ENCODE measurements at regions not wholly inside any gene's neighbourhood (a gene's known extent, or its start where the extent isn't known, plus 50 kb on each side); places are given as distances from the start of the nearest gene placed in this dataset.

GRCh38 chr13:103866048-103866447, 799.8 kb upstream of the SLC10A2 start:
- ATAC-seq (ENCODE audit: low FRiP score) (no peak), DNase-seq (ENCODE audit: low spot score) (no peak)
- TF ChIP-seq, protein P1, sequence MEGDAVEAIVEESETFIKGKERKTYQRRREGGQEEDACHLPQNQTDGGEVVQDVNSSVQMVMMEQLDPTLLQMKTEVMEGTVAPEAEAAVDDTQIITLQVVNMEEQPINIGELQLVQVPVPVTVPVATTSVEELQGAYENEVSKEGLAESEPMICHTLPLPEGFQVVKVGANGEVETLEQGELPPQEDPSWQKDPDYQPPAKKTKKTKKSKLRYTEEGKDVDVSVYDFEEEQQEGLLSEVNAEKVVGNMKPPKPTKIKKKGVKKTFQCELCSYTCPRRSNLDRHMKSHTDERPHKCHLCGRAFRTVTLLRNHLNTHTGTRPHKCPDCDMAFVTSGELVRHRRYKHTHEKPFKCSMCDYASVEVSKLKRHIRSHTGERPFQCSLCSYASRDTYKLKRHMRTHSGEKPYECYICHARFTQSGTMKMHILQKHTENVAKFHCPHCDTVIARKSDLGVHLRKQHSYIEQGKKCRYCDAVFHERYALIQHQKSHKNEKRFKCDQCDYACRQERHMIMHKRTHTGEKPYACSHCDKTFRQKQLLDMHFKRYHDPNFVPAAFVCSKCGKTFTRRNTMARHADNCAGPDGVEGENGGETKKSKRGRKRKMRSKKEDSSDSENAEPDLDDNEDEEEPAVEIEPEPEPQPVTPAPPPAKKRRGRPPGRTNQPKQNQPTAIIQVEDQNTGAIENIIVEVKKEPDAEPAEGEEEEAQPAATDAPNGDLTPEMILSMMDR (IDR thresholded peaks at IDR 0.05), result no peak

DNA sequence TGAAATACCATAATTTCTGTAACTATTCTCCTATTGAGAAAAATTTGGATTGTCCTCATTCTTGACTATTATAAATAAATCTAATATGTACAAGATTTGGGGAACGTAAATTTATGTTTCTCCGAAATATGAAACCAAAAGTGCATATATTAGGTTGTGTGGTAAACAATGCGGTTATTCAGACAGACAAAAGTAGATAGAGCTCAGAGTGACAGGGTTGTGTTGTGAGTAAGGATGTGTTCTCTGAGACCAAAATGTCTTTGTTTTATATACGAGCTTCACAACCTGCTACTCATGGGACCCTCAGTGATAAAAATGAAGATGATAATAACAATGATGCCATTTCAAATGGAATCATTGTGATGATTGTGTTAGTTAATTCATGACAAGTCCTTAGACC, 796.3 kb upstream of the SLC10A2 start:
- DNase-seq (ENCODE audit: low spot score), result no peak
- ATAC-seq (ENCODE audit: low FRiP score), result no peak
- TF ChIP-seq, protein P1 (IDR thresholded peaks at IDR 0.05), result no peak

GRCh38 chr13:103859952-103860351, 793.7 kb upstream of the SLC10A2 start:
- TF ChIP-seq, protein P1 (IDR thresholded peaks at IDR 0.05), result no peak
- DNase-seq (ENCODE audit: low spot score) (no peak), ATAC-seq (ENCODE audit: low FRiP score) (no peak)

DNA sequence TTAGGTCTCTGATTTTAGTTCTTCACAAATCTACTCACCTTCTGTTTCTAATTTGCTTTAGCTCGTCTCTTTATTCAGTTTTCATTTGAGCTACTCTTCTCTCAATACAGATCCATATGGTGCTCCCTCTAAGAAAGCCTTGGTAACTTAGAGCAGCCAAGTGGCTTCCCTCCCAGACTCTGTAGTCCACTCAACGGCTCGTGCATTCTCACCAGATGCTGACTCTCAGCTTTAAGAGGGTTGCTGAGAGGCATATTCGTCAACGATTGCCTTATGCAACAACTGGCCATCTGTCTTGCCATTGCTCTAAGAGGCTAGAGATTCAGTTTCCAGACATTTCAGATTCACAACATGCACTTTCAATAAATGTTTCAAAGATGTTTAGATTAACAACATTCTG, 785.8 kb upstream of the SLC10A2 start:
- ATAC-seq (ENCODE audit: low FRiP score) (no peak), DNase-seq (ENCODE audit: low spot score) (no peak)
- TF ChIP-seq, protein P1 (IDR thresholded peaks at IDR 0.05), result no peak

GRCh38 chr13:103844471-103844870, 778.3 kb upstream of the SLC10A2 start:
- TF ChIP-seq, protein P1 (IDR thresholded peaks at IDR 0.05), result no peak
- DNase-seq (ENCODE audit: low spot score) (no peak), ATAC-seq (ENCODE audit: low FRiP score) (no peak)

DNA sequence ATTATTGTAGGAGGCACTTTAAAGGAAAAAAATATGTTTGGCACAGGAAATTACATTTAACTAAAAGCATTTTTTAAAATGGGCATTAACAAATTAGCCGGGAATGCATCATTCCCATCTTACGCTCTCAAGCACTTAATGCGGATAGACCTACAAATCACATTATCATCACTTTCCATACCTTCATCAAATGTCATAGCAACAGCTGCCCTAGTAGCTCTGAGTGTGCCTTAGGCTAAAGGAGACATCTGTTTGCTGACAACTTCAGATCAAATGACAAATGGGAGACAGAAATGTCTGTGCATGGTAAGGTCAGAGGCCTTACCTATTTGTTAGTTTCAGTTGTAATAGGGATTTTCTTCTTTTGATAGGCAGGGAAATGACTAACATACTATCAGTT, 773.2 kb upstream of the SLC10A2 start:
- DNase-seq (ENCODE audit: low spot score) (no peak), ATAC-seq (ENCODE audit: low FRiP score) (no peak)
- TF ChIP-seq, protein P1 (IDR thresholded peaks at IDR 0.05), result no peak

- TF ChIP-seq, protein P1 (IDR thresholded peaks at IDR 0.05), result no peak
- DNase-seq (ENCODE audit: low spot score) (no peak), ATAC-seq (ENCODE audit: low FRiP score) (no peak)
Measured at GRCh38 chr13:103835052-103835451, 768.8 kb upstream of the SLC10A2 start.

Data from omental fat pad (tissue), 3 donors.